Stimulated activated CD8-positive, alpha-beta memory T cell treated with anti-CD3 and anti-CD28 coated beads, Interleukin-12 subunit alpha, Interleukin-12 subunit beta, amount 100 ng/mL, for 24 hours (primary cell): ENCODE measurements at regions not wholly inside any gene's neighbourhood (a gene's known extent, or its start where the extent isn't known, plus 50 kb on each side); places are given as distances from the start of the nearest gene placed in this dataset.

ENCODE experiments used
- DNase-seq: peaks from one replicate; pipeline ENCODE4 v3.0.0-alpha.2; 2020; ENCODE audit errors: extremely low read depth

DNA sequence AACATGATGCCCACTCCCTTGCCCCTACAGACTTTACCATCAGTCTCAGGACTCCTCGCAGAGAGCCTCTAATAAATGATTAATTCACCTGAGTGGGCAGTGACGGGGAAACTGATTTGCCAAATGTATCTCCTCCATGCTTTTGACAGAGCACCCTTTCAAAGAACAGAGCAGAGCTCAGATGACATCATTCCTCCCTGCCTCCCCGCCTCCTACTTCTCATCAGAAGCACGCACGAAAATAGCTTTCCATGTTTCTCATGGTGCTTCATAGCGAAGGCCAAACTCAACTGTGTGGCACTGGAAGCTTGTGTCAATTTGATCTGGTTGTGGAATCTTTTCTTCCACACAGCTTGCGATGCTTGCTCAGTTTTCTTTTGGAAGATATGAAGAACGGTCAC, 442.5 kb downstream of the RPS24 start:
- no peak for DNase-seq

DNA sequence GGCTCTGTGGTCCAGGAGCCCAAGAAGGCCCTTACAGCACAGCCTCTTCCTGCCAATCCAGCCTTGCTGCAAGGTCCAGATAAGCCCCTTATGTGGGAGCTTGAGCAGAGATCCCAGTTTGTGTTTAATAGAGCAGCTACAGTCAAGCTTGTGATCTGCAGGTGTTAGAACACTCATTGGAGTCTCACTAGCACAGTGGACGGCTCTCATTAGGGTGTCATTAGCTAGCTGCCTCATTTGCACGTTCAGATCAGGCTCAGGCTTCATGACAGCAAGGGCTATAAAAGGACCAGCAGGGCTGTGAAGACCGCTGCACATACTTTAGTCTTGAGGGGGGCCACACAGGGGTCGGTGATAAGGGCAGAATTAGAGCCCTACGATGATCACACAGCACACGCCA, 443.2 kb downstream of the RPS24 start:
- DNase-seq, result no peak

DNA sequence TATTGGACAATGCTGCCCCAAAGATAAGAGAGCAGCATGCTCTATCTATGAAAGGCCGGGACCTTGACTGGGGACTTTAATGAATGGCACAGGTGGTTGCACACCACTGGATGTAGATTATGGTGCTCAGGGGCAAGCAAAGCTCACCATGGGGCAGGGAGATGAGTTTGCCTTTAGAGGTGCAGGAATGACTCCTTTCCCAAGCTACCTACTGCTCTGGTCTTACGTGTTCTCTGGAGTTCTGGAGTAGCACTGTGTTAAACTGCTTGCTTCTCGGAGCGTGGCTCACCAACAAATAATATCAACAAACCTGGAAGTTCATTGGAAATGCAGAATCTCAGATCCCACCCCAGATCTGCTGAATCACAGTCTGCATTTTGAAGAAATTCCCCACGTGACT, 445.3 kb downstream of the RPS24 start:
- no peak for DNase-seq

DNA sequence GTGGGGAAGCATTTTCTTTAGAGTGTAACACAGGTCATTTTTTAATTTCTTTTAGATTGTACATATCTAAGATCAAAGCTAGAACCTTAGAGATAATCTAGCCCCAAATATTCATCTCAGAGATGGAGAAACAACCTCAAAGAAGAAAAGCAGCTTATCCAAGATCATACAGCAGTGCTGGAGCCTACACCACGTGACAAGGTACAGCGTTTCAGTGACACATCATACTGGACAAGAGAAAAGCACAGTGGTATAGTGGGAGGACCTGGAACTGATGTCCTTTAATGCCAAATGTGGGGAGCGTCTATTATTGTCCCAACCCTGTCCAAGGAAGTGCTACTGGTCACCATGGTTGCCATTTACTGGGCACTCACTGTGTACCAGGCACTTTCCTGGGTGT, 445.8 kb downstream of the RPS24 start:
- no peak for DNase-seq

DNA sequence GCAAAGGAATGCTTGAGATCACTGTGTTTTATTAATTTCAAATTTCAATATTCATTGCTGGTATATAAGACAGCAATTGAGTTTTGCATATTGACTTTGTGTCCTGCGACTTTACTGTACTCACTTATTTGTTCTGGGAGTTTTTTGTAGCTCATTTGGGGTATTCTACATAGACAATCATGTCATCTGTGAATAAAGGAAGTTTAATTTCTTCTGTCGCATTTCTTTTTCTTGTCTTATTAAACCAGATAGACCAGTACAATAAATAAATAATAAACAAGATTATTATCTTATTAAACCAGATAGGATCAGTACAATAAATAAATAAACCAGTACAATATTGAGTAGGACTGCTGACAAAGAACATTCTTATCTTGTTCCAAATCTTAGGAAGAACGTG, 448.2 kb downstream of the RPS24 start:
- no peak for DNase-seq

DNA sequence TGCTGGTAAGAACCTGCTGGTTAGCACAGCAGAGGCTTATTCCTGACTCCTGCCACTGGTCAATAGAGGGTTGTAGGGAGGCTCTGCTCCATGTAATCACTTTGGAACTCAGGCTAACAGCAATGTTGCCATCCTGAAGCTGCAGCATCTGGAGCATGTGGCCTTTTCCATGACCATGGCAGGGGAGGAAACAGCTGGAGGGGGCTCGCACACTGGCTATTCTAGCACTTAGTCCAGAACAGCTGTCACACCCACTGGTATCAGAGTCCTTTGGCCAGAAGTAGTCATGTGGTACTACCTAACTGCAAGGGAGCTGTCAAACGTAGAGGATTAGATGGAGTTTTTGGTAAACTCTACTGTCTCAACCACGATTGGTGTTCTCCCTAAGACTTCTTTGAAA, 450.0 kb downstream of the RPS24 start:
- DNase-seq, result no peak

DNA sequence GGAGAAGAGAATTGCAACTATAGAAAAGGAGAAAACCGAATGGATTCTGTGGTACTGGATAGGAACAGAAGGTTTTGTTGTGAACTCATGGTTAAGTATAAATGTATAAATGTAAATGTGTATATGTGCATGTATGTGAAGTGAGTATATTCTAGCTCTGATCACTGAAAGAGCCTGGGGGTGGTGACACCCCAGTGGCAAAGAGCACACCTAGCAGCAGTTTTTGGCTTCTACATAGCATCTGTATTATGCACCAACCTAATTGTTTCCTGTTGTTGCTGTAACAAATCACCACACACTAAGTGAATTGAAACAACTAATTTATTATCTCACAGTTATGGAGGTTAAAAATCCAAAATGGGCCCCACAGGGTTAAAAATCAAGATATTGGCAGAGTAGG, 455.4 kb downstream of the RPS24 start:
- no peak for DNase-seq

DNA sequence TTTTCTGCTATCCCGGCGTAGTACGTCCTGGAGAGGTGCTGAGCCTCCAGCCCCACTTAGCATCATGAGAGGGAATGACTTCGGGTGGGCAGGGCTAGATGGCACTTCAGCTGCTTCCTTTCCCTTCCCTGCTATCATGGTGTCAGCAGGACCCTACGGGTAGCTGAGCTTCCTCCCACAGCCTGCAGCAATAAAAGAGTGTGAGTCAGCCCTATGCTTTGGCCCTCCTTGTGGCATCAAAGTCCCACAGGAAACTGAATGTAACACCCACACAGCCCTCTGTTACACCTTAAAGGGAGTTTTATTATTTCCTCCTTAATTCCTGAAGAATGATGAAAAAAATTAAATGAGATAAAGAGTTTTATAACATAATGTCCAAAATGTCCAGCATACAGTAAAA, 458.1 kb downstream of the RPS24 start:
- DNase-seq, result no peak

DNA sequence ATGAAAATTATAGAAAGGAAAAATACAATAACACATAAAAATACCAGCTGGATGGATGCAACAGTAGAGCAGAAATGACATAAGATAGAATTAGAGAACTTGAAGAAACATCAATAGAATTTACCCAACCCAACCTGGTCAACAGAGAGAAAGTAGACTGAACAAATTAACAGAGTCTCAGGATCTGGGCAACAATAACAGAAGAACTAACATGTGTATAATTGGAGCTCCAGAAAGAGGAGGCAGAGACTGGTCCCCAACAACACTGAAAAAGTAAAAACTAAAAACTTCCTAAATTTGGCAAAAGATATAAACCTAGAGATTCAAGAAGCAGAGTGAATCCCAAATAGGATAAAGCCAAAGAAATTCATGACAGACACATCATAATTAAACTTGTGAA, 458.8 kb downstream of the RPS24 start:
- DNase-seq, result no peak

DNA sequence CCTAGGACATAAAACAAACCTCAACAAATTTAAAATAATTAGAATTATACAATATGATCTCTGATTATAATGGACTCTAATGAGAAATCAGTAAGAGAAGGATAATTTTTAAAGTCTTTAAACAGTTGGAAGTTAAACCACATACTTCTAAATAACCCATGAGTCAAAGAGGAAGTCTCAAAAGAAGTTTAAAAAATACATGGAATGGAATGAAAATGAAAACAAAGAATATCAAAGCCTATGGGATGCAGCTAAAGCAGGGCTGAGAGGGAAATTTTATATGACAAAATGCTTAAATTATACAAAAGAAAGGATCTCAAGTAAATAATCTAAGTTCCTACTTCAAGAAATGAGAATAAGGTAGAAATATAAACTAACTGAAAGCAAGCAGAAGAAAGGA, 460.5 kb downstream of the RPS24 start:
- DNase-seq, result no peak

DNA sequence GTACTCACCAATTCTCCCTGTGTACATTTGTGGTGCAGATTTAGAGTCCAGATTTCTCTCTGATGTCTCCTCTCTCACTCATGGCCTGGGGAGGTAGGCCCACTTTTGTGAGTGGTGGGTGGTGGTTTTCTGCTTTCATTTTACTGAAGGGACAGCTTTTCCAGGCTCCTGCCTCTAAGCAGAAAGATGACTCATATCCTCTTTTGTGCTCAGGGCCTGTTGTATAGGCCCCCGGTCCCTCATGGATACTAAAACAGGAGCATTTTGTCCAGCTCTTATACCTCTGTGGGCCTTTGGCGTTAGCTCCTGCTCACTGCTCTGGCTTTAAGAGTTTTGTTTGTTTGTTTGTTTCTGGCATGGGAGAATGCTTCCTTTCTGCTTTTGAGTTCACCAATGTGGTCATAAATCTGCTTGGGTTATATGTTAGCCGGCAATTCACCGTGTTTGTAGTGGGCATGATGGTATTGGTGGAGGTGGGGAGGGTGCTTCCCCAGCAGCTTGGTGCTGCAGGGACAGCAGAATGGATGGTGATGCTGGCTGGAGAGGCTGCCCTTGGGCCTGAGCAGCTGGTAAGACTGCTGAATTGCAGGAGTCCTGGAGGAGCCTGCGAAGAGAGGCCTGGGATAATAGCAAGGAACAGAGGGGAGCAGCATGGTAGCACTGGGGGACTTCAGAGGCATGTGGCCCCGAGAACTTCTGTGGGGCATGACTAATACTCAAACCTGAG, 468.7 kb downstream of the RPS24 start:
- DNase-seq, result no peak

DNA sequence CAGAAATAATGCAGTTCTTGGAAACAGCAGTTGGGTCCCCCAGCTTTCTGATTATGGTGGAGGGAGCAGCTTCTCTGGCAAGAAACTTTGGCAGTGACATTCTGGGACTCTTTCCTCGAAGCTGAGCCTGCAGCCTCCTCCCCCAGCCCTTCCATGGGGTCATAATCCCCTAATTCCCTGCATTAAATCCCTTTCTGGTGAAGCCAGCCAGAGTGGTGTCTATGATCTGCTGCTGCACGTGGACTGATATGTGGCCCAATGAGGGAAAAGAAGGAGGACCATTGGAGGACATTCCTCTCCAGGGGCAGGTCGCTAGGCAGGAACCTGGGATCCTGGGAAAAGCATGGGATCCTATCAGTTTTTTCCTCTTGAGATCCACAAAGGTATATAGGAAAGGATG, 470.5 kb downstream of the RPS24 start:
- DNase-seq, result no peak

DNA sequence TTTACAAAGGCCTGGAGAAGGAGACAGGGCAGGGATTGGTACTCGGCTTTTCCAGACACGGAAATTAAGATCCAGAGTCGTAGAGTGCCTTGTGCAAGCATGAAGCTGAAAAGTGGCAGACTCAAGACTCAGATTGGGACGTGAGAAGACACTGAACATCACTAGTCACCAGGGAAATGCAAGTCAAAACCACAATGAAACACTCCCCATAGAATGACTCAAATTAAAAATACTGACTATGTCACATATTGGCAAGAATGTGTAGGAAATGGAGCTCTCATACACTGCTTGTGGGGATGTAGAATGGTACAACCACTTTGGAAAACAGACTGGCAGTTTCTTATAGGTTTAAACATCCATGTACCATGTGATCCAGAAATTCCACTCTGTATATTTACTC, 472.0 kb downstream of the RPS24 start:
- DNase-seq, result no peak

DNA sequence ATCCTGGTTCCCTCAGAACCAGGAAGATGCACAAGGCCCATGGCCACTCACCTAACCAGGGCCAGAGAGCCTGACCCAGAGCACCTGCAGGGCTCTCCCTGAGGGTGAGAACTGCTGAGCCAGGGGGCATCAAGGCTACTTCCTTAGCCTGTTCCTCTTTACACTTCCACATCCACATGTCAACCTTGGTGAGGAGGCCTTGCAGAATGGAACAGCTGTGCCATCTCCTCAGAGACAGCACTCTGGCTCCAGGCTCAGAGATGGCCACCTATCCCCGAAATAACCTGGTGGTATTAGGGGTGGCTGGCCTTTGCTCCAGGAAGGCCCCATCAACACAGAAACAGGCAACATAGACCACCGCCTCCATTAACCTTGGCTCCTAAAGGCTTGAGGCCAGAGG, 473.0 kb downstream of the RPS24 start:
- DNase-seq, result no peak

DNA sequence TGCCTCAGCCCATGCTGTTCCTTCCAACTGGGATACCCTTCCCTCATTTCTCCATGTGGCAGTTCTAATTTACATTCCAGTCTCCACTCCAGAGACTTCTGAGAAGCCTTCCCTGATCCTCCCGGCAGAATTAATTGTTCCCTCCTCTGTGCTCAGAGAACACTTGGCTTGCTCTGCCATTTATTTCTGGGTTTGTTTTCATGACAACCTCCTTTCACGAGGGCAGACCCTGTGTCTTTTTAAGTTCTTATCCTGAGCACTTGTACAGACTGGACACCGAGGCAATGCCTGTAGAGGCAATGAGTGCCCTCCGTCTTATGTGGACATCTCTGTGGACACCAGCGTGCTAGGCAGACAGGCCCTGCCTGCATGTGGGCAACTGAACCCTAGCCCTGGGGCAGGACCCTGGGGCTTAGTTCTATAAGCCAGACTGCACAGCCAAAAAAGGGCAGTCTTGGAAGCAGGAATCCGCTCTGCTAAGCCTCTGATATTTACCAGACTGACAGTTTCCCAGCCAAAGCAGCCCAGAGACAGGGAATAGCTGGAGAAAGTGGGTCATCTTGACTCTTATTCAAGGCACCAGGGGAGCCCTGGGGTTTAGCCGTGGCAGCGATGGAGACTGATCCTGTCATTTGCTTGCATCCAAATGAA, 474.0 kb downstream of the RPS24 start:
- DNase-seq, result no peak

DNA sequence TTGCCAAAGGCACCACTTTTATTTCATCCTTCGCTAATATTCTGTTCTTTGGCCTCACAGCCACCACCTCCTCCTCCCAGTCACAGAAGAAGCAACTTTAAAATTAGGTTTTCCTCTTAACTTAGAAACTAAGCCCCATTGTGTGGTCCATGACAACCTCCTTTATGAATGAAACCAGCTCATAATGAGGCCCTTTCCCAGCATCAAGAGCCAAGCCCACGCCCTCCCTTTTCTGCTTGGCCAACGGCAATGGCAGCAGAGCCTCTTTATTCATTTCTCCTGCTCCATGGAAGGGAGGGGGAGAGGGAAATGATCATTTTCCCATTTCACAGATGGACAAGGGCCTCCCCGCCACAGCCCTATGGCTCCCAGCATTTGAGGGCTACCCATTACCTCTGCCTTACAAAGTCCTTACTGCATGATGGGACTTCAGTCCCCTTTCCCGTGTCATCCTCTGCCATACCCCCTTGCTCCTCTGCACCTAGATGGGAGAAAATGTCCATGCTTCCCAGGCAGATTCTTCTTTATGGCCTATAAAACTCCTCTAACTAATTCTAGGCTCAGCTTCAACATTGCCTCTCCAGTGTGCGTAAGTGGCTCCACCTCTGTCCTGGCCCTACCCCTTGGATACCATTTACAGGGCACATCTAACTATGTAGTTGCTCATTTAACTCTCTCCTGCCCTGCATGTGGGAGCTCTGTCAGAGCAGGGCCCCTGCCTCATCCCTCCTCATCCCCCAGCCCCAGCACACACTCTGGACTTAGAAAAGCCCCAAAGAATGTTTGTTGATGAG, 475.5 kb downstream of the RPS24 start:
- no peak for DNase-seq

DNA sequence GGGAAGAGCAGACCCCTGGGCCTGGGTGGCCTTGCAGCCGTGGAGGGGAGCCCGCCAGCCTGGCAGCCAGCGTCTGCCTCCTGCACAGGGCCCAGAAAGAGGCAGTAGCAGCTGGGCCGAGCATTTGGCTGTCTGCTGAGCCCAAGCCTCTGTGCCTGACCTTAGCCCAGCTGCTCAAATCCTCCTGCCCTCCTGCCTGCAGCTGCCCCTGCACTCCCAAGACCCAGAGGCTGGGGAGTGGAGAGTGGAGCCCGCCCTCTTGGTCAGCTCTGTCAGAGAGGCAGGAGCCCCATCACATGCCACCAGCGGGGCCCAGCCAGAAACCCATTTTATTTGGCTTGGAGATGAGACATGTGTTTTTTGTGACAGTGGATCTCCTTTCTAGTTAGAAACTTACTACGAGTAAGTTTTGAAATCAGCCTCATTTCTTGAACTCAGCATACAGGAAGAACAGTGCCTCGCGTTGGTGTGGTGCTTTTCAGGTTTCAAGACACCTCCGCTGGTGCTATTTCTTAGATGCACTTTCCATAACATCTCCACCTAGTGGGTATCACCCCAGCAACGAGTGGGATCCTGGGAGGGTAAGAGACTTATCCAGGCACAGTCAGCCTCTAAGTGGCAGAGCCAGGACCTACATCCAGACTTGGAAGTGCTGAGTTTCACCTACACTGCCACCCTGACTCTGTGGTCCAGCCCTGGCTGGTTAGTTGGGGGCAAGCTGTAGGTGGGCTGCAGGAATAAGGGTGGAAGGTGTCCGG, 477.1 kb downstream of the RPS24 start:
- DNase-seq, result no peak

DNA sequence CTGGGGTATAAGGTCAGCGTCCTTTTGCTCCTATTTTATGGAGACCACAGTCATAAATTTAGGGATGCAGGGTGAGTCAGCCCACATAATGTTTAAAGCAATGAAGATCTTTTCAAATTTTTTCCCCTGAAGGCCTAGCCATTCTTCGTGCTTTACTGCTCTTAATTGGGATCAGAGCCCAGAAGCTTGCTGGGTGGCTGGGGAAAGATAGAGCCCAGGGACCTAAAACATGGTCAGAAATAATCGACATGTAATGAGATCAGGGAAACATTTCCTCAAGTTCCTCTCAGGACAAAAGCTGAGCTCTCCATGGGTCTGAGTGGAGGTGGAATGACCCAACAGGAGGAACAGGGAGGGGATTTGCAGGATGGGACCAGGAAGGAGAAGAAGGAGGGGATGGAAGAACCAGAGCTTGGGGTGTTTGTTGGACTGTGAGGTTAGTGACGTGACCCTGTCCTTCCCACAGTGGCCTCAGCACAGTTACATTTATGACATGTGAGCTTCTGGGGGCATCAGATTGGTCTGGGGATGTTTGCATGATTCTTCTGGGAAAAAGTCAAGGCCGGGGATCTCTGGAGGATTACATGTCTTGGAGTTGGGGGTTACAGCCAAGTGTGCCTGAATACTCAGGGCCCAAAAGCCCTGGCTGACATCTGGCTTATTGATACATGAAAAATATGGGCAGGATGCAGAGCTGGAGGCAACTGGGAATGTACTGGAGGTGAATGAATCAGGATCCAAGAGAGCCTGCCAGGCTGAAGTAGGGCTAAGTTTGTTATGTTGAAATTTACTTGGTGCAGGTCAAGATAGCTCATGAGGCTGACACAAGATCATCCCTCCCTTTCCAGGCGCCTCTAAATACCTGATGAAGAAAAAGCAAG, 477.9 kb downstream of the RPS24 start:
- no peak for DNase-seq

DNA sequence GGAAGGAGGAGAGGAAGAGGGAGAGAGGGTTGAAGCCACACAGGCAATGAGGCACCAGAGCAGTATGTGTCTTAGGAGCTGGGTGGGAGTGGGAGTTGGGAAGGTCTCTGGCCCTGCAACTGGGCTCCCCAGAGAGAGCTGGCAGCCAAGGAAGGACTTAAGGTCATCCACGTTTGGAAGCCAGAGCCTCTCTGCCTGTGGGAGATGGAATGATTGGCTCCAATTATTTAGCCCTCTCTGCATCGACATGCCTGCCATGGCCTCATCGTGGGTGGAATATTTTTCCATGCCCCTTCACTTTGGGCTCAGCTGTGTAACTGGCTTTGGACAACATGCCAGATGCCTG, 478.5 kb downstream of the RPS24 start:
- no peak for DNase-seq

DNA sequence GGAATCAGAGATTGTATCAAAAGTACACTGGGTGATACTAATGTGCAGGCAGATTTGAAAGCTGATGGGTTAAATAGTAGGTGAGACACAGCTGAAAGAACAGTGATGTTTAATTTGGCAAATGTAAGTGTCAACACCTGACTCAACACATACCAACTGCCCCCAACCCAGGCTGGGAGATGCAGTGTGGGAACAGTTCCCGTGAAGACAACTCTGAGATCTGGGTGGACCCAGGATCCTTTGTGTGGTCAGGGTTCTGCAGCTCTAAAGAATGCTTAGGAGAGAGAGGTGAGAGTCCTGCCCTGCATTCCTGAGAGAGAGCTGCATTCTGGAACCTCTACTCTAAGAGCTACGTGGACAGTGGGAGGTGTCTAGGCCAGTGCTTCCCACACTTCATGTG, 479.7 kb downstream of the RPS24 start:
- DNase-seq, result no peak

DNA sequence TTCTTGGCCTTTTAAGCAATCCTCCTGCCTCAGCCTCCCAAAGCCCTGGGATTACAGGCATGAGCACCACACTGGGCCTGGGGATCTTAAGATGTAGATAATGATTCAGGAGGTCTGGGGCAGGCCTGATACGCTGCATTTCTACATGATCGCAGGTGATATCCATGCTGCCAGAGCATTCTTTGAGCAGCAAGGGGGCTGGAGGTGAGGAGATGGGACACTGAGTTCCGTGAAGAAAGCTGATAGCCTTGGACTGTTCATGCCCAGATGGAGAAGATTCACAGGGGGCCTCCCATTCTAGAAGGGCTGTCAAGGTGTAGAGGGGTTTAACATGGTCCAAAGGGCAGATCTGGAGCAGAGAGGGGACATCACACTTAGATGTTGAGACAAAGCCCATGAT, 480.3 kb downstream of the RPS24 start:
- DNase-seq, result no peak
